NT2/D1 (cell line): ENCODE measurements at regions not wholly inside any gene's neighbourhood (a gene's known extent, or its start where the extent isn't known, plus 50 kb on each side); places are given as distances from the start of the nearest gene placed in this dataset.
"Not testable (repeated sequence)": the region's sequence is repeated elsewhere in the genome, so short reads cannot be mapped to it uniquely, and the experiment has no call there.

ENCODE experiments used
- SUZ12 ChIP-seq: IDR thresholded peaks from 2 replicates; pipeline ENCODE4 v1.6.1; 2011; ENCODE audit not compliant: insufficient read length, insufficient read depth; ENCODE audit errors: extremely low read depth
- YY1 ChIP-seq: IDR thresholded peaks from 2 replicates; pipeline ENCODE4 v1.6.1; 2011; ENCODE audit not compliant: insufficient read length, insufficient read depth
- ZNF274 ChIP-seq: IDR thresholded peaks from 2 replicates; pipeline ENCODE4 v1.6.1; 2011; ENCODE audit warnings: mild to moderate bottlenecking, low read depth, low read length

GRCh38 chr5:17336723-17337122 lies 119.3 kb downstream of the BASP1 start:
- not testable (repeated sequence) for TF ChIP-seq YY1, SUZ12, ZNF274
